ENCODE measurements at regions not wholly inside any gene's neighbourhood (a gene's known extent, or its start where the extent isn't known, plus 50 kb on each side); places are given as distances from the start of the nearest gene placed in this dataset.

GRCh38 chr5:121090822-121091221 is 626.7 kb downstream of the PRR16 start:
- TF ChIP-seq CENPT (CRISPR knock-in tag; IDR thresholded peaks at IDR 0.05; ENCODE audit: low read depth) (no peak), ZNF609 (CRISPR knock-in tag; IDR thresholded peaks at IDR 0.05; ENCODE audit: borderline replicate concordance) (no peak), EZH2 (conservative IDR thresholded peaks at IDR 0.05; ENCODE audit: low read depth, low read length) (no peak), ZMAT5 (CRISPR knock-in tag; IDR thresholded peaks at IDR 0.05; ENCODE audit: borderline replicate concordance, low read depth) (no peak), ZFP1 (CRISPR knock-in tag; IDR thresholded peaks at IDR 0.05) (no peak), ATF7 (IDR thresholded peaks at IDR 0.05) (peak; percentile 3; the same call in 1 of the 2 replicates), ATF7 (CRISPR knock-in tag; IDR thresholded peaks at IDR 0.05) (no peak), CREB1 (IDR thresholded peaks at IDR 0.05) (peak; percentile 27), CREB1 (CRISPR knock-in tag; IDR thresholded peaks at IDR 0.05) (no peak), ZNF589 (CRISPR knock-in tag; conservative IDR thresholded peaks at IDR 0.05) (no peak), ZSCAN31 (CRISPR knock-in tag; IDR thresholded peaks at IDR 0.05; ENCODE audit: low read depth) (no peak), TRIM24 (CRISPR knock-in tag; IDR thresholded peaks at IDR 0.05) (no peak), GTF3A (CRISPR knock-in tag; conservative IDR thresholded peaks at IDR 0.05) (no peak)
- intact Hi-C loops (cut with micrococcal nuclease; ENCODE audit: unreplicated experiment) = no loop called here
- Histone ChIP-seq H3K79me2 (ENCODE audit: insufficient read depth, low read length) (no peaks in the 10 kb centered on the region), H3K9ac (ENCODE audit: insufficient read depth, low read depth, low read length) (no peak overlapping the region), H3K27ac (ENCODE audit: extremely low read length, insufficient read depth, low read length) (no peak overlapping the region), H3K27me3 (ENCODE audit: control insufficient read depth in 1 of 2, insufficient read depth in 2 of 2, low read length in 2 of 2) (no peaks in the 10 kb centered on the region), H2AFZ (ENCODE audit: low read length) (no peak overlapping the region), H3K4me1 (ENCODE audit: insufficient read depth, low read length) (no peaks in the 10 kb centered on the region), H3K9me3 (ENCODE audit: low read length) (no peaks in the 10 kb centered on the region), H3K4me2 (ENCODE audit: low read depth, low read length) (no peak overlapping the region), H4K20me1 (ENCODE audit: insufficient read depth, low read length) (no peaks in the 10 kb centered on the region), H3K4me3 (replicated peaks in 1 of 3; ENCODE audit: insufficient read depth in 1 of 3, low read depth in 2 of 3, low read length in 3 of 3) (no peak overlapping the region), H3K36me3 (replicated peaks in 1 of 2; ENCODE audit: control insufficient read depth in 1 of 2, insufficient read depth in 2 of 2, low read length in 2 of 2) (no peaks in the 10 kb centered on the region)
- ATAC-seq = no peak
- FAIRE-seq = no peak
- DNase-seq (ENCODE audit: low spot score) = no peak
- 4% methylated on average over 2 of the region's 2 CpGs for WGBS (ENCODE audit: low lambda C conversion rate)
- POLR2A ChIA-PET = no interaction called here
- CTCF ChIA-PET (ENCODE audit: low intra/inter-chr PET ratio, low total read pairs) = no interaction called here
- BruUV-seq (replicated peaks) = no TSS peak
- in situ Hi-C loops (cut with HindIII; ENCODE audit: extremely low pct_ligation_motif_present, low pct_unique_long_range_greater_than_20kb) = no loop called here
